GM12878 (cell line): ENCODE measurements at regions not wholly inside any gene's neighbourhood (a gene's known extent, or its start where the extent isn't known, plus 50 kb on each side); places are given as distances from the start of the nearest gene placed in this dataset.

Experiments
- ATAC-seq: fragments of 200-7000 bp; cut with Tn5 transposase; 3 replicates; pipeline ENCODE4 v1.9.1; 2020; ENCODE audit warnings: mild to moderate bottlenecking, moderate library complexity
- BruUV-seq: library from RNA; stranded (reverse); fragments of 400-500 nt; replicated peaks from 2 replicates; lab custom pipeline; 2021; lab: Mats Ljungman, UMichigan
- CTCF ChIA-PET: fragments of 300-600 bp; sonication (Branson Sonifier 250); formaldehyde crosslinking; extraction: SDS; loops from one replicate; lab custom pipeline; 2021; ENCODE audit warnings: inconsistent platforms; lab: Yijun Ruan, JAX
- POLR2A ChIA-PET: fragments of 350-600 bp; formaldehyde crosslinking; extraction: SDS; loops from one replicate; lab custom pipeline; 2021; ENCODE audit warnings: inconsistent platforms; lab: Charles Lee
- RAD21 ChIA-PET: fragments of 300-600 bp; sonication (Branson Sonifier 250); formaldehyde crosslinking; loops from one replicate; lab custom pipeline; 2023; ENCODE audit warnings: antibody characterized with exemption; ENCODE audit not compliant: unreplicated experiment; lab: Charles Lee
- SMC1A ChIA-PET: fragments of 300-600 bp; sonication (Branson Sonifier 250); formaldehyde crosslinking; loops from one replicate; lab custom pipeline; 2023; ENCODE audit not compliant: unreplicated experiment, uncharacterized antibody; lab: Charles Lee
- DNase-seq: peaks from one replicate; pipeline ENCODE4 v3.0.0-alpha.2; 2011; ENCODE audit warnings: low read depth, low spot score
- FAIRE-seq: peaks from 3 replicates; lab custom pipeline; 2011; peaks lifted over from hg19 to GRCh38; lab: Jason Lieb, UNC
- H2AFZ ChIP-seq: 2 replicates; pipeline ENCODE4 v1.6.0; 2011; ENCODE audit warnings: low read depth, low read length, control low read depth; ENCODE audit not compliant: control insufficient read depth
- H3K27ac ChIP-seq: 2 replicates; pipeline ENCODE4 v1.5.1; 2011; ENCODE audit warnings: control low read depth; ENCODE audit not compliant: control insufficient read depth, insufficient read depth
- H3K27me3 ChIP-seq, 2 experiments: replicated peaks in 1 of 2; 2 replicates each; pipeline versions ENCODE4 v1.6.0 to v1.6.1; 2011; ENCODE audit warnings: low read length in 1 of 2; ENCODE audit not compliant: control insufficient read depth in 2 of 2, insufficient read depth in 2 of 2
- H3K36me3 ChIP-seq, 2 experiments: 2 replicates each; pipeline ENCODE4 v1.5.1; 2011; ENCODE audit warnings: low read length in 1 of 2; ENCODE audit not compliant: control insufficient read depth in 2 of 2, insufficient read depth in 2 of 2
- H3K4me1 ChIP-seq: 2 replicates; pipeline ENCODE4 v1.6.1; 2011; ENCODE audit warnings: mild to moderate bottlenecking, low read length, moderate library complexity, mixed read lengths; ENCODE audit not compliant: control insufficient read depth, insufficient read depth
- H3K4me2 ChIP-seq: 2 replicates; pipeline ENCODE4 v1.6.0; 2011; ENCODE audit warnings: control low read depth; ENCODE audit not compliant: control insufficient read depth, insufficient read depth
- H3K4me3 ChIP-seq: fragments of 200-600 bp; sonication (generic); 2 replicates; pipeline ENCODE4 v1.5.1; 2016
- H3K79me2 ChIP-seq: 2 replicates; pipeline ENCODE4 v1.6.0; 2011; ENCODE audit warnings: low read length; ENCODE audit not compliant: control insufficient read depth, insufficient read depth
- H3K9ac ChIP-seq: 2 replicates; pipeline ENCODE4 v1.8.0; 2011; ENCODE audit warnings: low read length, control low read depth, mixed read lengths; ENCODE audit not compliant: control insufficient read depth, insufficient read depth
- H3K9me3 ChIP-seq: replicated peaks from 3 replicates; pipeline ENCODE4 v1.5.1; 2011; ENCODE audit warnings: mild to moderate bottlenecking, low read length; ENCODE audit not compliant: control insufficient read depth, insufficient read depth
- H4K20me1 ChIP-seq: 2 replicates; pipeline ENCODE4 v1.6.0; 2011; ENCODE audit not compliant: control insufficient read depth, insufficient read depth
- ASH2L ChIP-seq: fragments of 300-600, 200-600 bp; sonication (generic); IDR thresholded peaks from 2 replicates; pipeline ENCODE4 v1.6.1; 2017; ENCODE audit warnings: low read depth, mild to moderate bottlenecking, borderline replicate concordance
- GATAD2B ChIP-seq: fragments of 450-650 bp; conservative IDR thresholded peaks from 2 replicates; pipeline ENCODE4 v1.6.1; 2017; ENCODE audit warnings: low read depth, mild to moderate bottlenecking, moderate library complexity
- JUND ChIP-seq: IDR thresholded peaks from 2 replicates; pipeline ENCODE4 v1.6.1; 2012; ENCODE audit warnings: low read depth, mild to moderate bottlenecking, low read length, improper control_type of control experiment, moderate library complexity
- MTA2 ChIP-seq: fragments of 450-650 bp; IDR thresholded peaks from 2 replicates; pipeline ENCODE4 v1.6.1; 2016; ENCODE audit warnings: low read depth, mild to moderate bottlenecking, moderate library complexity
- MYB ChIP-seq: fragments of 150-350 bp; IDR thresholded peaks from 2 replicates; pipeline ENCODE4 v1.6.1; 2014; ENCODE audit warnings: mild to moderate bottlenecking, low read depth, low read length, borderline replicate concordance
- NBN ChIP-seq: fragments of 450-650 bp; IDR thresholded peaks from 2 replicates; pipeline ENCODE4 v1.6.1; 2016
- NFYB ChIP-seq: IDR thresholded peaks from 2 replicates; pipeline ENCODE4 v1.6.1; 2011; ENCODE audit warnings: low read depth, mild to moderate bottlenecking, low read length, improper control_type of control experiment, moderate library complexity; ENCODE audit not compliant: insufficient read depth
- NR2F1 ChIP-seq: fragments of 450-650 bp; conservative IDR thresholded peaks from 2 replicates; pipeline ENCODE4 v1.6.1; 2017; ENCODE audit warnings: mild to moderate bottlenecking
- RFX5 ChIP-seq: IDR thresholded peaks from 2 replicates; pipeline ENCODE4 v1.6.1; 2011; ENCODE audit warnings: low read depth, low read length, improper control_type of control experiment
- ZBED1 ChIP-seq: IDR thresholded peaks from 2 replicates; pipeline ENCODE4 v1.6.1; 2016; ENCODE audit warnings: borderline replicate concordance
- ZNF207 ChIP-seq: fragments of 450-650 bp; IDR thresholded peaks from 2 replicates; pipeline ENCODE4 v1.6.1; 2014; ENCODE audit warnings: antibody characterized with exemption, mild to moderate bottlenecking, borderline replicate concordance
- ZNF24 ChIP-seq: fragments of 450-650 bp; IDR thresholded peaks from 2 replicates; pipeline ENCODE4 v1.6.1; 2017; ENCODE audit warnings: antibody characterized with exemption, mild to moderate bottlenecking
- WGBS: methylation state at CpG from one replicate; pipeline ENCODE4 v1.1.6; 2016; ENCODE audit warnings: low lambda C conversion rate; ENCODE audit not compliant: insufficient replicate concordance, insufficient coverage; ENCODE audit errors: missing lambda C conversion rate; 5-methylcytosine and 5-hydroxymethylcytosine counted together
- in situ Hi-C: fragments of 300-500 bp; cut with MboI; formaldehyde crosslinking; loops from 9 replicates; pipeline ENCODE4 v1.14.3; 2018; ENCODE audit warnings: mixed read lengths
- intact Hi-C: fragments of 100-400 bp; cut with micrococcal nuclease; formaldehyde crosslinking; loops from one replicate; pipeline ENCODE4 v1.14.2; 2022; ENCODE audit not compliant: unreplicated experiment
- TF ChIP-seq, protein P1 (sequence below): fragments of 450-650 bp; IDR thresholded peaks from 2 replicates; pipeline ENCODE4 v1.6.1; 2016; ENCODE audit warnings: mild to moderate bottlenecking
- TF ChIP-seq, protein P2 (sequence below): fragments of 450-650 bp; formaldehyde crosslinking; IDR thresholded peaks from 2 replicates; pipeline ENCODE4 v1.5.0; 2022; ENCODE audit warnings: mild to moderate bottlenecking, missing genetic modification characterization
- TF ChIP-seq, protein P3 (sequence below): fragments of 450-650 bp; IDR thresholded peaks from 2 replicates; pipeline ENCODE4 v1.6.1; 2016; ENCODE audit warnings: mild to moderate bottlenecking
- TF ChIP-seq, protein P4 (sequence below): fragments of 450-650 bp; IDR thresholded peaks from 2 replicates; pipeline ENCODE4 v1.6.1; 2016; ENCODE audit warnings: mild to moderate bottlenecking, moderate library complexity, borderline replicate concordance

DNA sequence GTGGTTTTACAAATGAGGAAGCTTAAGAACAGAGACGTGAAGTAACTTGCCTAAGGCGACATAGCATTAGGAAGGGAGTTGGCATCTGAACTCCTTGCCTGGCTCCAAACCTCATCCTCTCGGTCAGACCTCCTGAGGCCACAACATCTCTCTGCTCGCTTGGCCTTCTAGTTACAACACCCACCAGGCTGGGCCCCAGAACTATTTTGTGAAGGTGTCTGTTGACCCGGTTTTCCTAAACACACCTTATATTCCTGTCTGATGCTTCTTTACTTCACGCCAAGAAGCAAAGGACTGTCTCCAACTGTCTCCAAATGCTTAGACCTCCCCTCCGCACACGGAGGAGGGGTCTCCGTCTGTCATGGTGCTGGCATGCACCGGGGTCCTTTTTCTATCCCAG lies 326.6 kb downstream of the THBS2 start:
- RAD21 ChIA-PET = no interaction called here
- TF ChIP-seq ZNF24 = no peak
- TF ChIP-seq ASH2L = no peak
- TF ChIP-seq NR2F1 = no peak
- TF ChIP-seq MYB = no peak
- no peak for TF ChIP-seq NFYB
- TF ChIP-seq ZBED1 = no peak
- TF ChIP-seq, protein P1, sequence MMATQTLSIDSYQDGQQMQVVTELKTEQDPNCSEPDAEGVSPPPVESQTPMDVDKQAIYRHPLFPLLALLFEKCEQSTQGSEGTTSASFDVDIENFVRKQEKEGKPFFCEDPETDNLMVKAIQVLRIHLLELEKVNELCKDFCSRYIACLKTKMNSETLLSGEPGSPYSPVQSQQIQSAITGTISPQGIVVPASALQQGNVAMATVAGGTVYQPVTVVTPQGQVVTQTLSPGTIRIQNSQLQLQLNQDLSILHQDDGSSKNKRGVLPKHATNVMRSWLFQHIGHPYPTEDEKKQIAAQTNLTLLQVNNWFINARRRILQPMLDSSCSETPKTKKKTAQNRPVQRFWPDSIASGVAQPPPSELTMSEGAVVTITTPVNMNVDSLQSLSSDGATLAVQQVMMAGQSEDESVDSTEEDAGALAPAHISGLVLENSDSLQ = no peak
- no peak for TF ChIP-seq JUND
- no peak for TF ChIP-seq NBN
- no peak for TF ChIP-seq RFX5
- no peak for TF ChIP-seq MTA2
- TF ChIP-seq, protein P2, sequence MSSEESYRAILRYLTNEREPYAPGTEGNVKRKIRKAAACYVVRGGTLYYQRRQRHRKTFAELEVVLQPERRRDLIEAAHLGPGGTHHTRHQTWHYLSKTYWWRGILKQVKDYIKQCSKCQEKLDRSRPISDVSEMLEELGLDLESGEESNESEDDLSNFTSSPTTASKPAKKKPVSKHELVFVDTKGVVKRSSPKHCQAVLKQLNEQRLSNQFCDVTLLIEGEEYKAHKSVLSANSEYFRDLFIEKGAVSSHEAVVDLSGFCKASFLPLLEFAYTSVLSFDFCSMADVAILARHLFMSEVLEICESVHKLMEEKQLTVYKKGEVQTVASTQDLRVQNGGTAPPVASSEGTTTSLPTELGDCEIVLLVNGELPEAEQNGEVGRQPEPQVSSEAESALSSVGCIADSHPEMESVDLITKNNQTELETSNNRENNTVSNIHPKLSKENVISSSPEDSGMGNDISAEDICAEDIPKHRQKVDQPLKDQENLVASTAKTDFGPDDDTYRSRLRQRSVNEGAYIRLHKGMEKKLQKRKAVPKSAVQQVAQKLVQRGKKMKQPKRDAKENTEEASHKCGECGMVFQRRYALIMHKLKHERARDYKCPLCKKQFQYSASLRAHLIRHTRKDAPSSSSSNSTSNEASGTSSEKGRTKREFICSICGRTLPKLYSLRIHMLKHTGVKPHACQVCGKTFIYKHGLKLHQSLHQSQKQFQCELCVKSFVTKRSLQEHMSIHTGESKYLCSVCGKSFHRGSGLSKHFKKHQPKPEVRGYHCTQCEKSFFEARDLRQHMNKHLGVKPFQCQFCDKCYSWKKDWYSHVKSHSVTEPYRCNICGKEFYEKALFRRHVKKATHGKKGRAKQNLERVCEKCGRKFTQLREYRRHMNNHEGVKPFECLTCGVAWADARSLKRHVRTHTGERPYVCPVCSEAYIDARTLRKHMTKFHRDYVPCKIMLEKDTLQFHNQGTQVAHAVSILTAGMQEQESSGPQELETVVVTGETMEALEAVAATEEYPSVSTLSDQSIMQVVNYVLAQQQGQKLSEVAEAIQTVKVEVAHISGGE (CRISPR knock-in tag) = no peak
- TF ChIP-seq GATAD2B = no peak
- TF ChIP-seq, protein P3, sequence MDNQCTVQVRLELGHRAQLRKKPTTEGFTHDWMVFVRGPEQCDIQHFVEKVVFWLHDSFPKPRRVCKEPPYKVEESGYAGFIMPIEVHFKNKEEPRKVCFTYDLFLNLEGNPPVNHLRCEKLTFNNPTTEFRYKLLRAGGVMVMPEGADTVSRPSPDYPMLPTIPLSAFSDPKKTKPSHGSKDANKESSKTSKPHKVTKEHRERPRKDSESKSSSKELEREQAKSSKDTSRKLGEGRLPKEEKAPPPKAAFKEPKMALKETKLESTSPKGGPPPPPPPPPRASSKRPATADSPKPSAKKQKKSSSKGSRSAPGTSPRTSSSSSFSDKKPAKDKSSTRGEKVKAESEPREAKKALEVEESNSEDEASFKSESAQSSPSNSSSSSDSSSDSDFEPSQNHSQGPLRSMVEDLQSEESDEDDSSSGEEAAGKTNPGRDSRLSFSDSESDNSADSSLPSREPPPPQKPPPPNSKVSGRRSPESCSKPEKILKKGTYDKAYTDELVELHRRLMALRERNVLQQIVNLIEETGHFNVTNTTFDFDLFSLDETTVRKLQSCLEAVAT = no peak
- no peak for TF ChIP-seq ZNF207
- TF ChIP-seq, protein P4, sequence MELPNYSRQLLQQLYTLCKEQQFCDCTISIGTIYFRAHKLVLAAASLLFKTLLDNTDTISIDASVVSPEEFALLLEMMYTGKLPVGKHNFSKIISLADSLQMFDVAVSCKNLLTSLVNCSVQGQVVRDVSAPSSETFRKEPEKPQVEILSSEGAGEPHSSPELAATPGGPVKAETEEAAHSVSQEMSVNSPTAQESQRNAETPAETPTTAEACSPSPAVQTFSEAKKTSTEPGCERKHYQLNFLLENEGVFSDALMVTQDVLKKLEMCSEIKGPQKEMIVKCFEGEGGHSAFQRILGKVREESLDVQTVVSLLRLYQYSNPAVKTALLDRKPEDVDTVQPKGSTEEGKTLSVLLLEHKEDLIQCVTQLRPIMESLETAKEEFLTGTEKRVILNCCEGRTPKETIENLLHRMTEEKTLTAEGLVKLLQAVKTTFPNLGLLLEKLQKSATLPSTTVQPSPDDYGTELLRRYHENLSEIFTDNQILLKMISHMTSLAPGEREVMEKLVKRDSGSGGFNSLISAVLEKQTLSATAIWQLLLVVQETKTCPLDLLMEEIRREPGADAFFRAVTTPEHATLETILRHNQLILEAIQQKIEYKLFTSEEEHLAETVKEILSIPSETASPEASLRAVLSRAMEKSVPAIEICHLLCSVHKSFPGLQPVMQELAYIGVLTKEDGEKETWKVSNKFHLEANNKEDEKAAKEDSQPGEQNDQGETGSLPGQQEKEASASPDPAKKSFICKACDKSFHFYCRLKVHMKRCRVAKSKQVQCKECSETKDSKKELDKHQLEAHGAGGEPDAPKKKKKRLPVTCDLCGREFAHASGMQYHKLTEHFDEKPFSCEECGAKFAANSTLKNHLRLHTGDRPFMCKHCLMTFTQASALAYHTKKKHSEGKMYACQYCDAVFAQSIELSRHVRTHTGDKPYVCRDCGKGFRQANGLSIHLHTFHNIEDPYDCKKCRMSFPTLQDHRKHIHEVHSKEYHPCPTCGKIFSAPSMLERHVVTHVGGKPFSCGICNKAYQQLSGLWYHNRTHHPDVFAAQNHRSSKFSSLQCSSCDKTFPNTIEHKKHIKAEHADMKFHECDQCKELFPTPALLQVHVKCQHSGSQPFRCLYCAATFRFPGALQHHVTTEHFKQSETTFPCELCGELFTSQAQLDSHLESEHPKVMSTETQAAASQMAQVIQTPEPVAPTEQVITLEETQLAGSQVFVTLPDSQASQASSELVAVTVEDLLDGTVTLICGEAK = no peak

More for the DNA sequence above, 326.6 kb downstream of the THBS2 start:
- WGBS = 41% methylated on average over 10 of the region's 10 CpGs
- Histone ChIP-seq H2AFZ (no peak overlapping the region), H3K79me2 (no peaks in the 10 kb centered on the region), H4K20me1 (no peaks in the 10 kb centered on the region), H3K9ac (no peak overlapping the region), H3K27me3 (no peaks in the 10 kb centered on the region), H3K27ac (no peak overlapping the region), H3K4me2 (no peak overlapping the region), H3K4me3 (no peak overlapping the region), H3K9me3 (no peaks in the 10 kb centered on the region; the same call in 2 of the 3 replicates), H3K36me3 (no peaks in the 10 kb centered on the region), H3K4me1 (no peaks in the 10 kb centered on the region)
- ATAC-seq = no peak
- in situ Hi-C loops = no loop called here
- ChIA-PET CTCF (no interaction called here), POLR2A (interaction anchor here (0.6 kb wide), 1 partner anchor 1278 kb away, joined by 3 read pairs; no protein-coding TSS in a partner anchor), SMC1A (no interaction called here)
- intact Hi-C loops = no loop called here
- no TSS peak for BruUV-seq
- FAIRE-seq = no peak
- no peak for DNase-seq
